ENCODE measurements at regions not wholly inside any gene's neighbourhood (a gene's known extent, or its start where the extent isn't known, plus 50 kb on each side); places are given as distances from the start of the nearest gene placed in this dataset.

DNA sequence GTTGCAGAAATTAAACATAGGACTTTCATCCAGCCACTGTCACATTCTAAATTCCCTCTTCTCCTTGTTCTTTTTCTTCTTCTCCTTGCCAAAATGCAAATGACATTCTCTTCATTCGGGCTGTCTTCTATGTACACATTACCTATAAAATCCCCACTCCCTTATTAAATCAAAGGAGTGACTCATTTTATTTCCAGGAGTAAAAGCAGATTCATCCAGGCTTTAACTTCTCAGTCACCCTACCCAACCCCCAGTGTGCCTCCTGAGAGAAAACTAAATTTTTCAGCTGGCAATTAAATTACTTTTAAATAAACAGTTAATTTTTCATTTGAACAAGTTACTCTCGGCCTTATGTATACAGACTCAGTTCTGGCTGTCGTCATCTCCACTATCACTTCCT, 223.9 kb upstream of the SHH start:
- no TSS peak for BruUV-seq (replicated peaks)
- no peak overlapping the region for H2AK5ac ChIP-seq (ENCODE audit: low read depth, low read length)
- H3K27ac ChIP-seq (ENCODE audit: insufficient read depth, low read length): no peak overlapping the region
- no peak overlapping the region for H2BK5ac ChIP-seq (ENCODE audit: low read depth, low read length, poor library complexity, severe bottlenecking)
- dilution Hi-C loops (cut with HindIII; ENCODE audit: low sequenced_read_pairs, unreplicated experiment): no loop called here
- H3K9ac ChIP-seq (ENCODE audit: low read depth, low read length): no peak overlapping the region
- H2AFZ ChIP-seq (replicated peaks; ENCODE audit: low read length, poor library complexity): no peak overlapping the region
- H3K4me1 ChIP-seq (ENCODE audit: control insufficient read depth, insufficient read depth, low read length): no peaks in the 10 kb centered on the region
- H3K9me3 ChIP-seq (ENCODE audit: control insufficient read depth, insufficient read depth, low read length): peaks cover 25% of the 10 kb centered on the region
- TF ChIP-seq FOS (IDR thresholded peaks at IDR 0.05; ENCODE audit: low read depth, low read length) (no peak), CEBPB (IDR thresholded peaks at IDR 0.05; ENCODE audit: low read depth, low read length) (no peak), RFX5 (IDR thresholded peaks at IDR 0.05; ENCODE audit: low read depth, low read length) (no peak), MAZ (IDR thresholded peaks at IDR 0.05; ENCODE audit: borderline replicate concordance, low read depth, low read length) (no peak), CHD1 (IDR thresholded peaks at IDR 0.05; ENCODE audit: low read depth, low read length) (no peak), SMC3 (IDR thresholded peaks at IDR 0.05; ENCODE audit: low read depth, low read length) (no peak), POLR2A (IDR thresholded peaks at IDR 0.05; ENCODE audit: low read depth, low read length) (no peak), NFE2L2 (IDR thresholded peaks at IDR 0.05; ENCODE audit: low read depth, low read length) (no peak), MAFK (IDR thresholded peaks at IDR 0.05; ENCODE audit: low read depth, low read length) (no peak), BHLHE40 (IDR thresholded peaks at IDR 0.05; ENCODE audit: low read depth, low read length) (no peak), RCOR1 (IDR thresholded peaks at IDR 0.05; ENCODE audit: insufficient replicate concordance, low read length) (no peak), MXI1 (IDR thresholded peaks at IDR 0.05; ENCODE audit: borderline replicate concordance, low read depth, low read length) (no peak), RAD21 (IDR thresholded peaks at IDR 0.05; ENCODE audit: low read length) (no peak)
- TF ChIP-seq, protein P1, sequence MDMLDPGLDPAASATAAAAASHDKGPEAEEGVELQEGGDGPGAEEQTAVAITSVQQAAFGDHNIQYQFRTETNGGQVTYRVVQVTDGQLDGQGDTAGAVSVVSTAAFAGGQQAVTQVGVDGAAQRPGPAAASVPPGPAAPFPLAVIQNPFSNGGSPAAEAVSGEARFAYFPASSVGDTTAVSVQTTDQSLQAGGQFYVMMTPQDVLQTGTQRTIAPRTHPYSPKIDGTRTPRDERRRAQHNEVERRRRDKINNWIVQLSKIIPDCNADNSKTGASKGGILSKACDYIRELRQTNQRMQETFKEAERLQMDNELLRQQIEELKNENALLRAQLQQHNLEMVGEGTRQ (IDR thresholded peaks at IDR 0.05; ENCODE audit: low read depth, low read length): no peak
- TF ChIP-seq, protein P2, sequence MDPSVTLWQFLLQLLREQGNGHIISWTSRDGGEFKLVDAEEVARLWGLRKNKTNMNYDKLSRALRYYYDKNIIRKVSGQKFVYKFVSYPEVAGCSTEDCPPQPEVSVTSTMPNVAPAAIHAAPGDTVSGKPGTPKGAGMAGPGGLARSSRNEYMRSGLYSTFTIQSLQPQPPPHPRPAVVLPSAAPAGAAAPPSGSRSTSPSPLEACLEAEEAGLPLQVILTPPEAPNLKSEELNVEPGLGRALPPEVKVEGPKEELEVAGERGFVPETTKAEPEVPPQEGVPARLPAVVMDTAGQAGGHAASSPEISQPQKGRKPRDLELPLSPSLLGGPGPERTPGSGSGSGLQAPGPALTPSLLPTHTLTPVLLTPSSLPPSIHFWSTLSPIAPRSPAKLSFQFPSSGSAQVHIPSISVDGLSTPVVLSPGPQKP (IDR thresholded peaks at IDR 0.05; ENCODE audit: borderline replicate concordance, low read depth, low read length): no peak
- TF ChIP-seq, protein P3, sequence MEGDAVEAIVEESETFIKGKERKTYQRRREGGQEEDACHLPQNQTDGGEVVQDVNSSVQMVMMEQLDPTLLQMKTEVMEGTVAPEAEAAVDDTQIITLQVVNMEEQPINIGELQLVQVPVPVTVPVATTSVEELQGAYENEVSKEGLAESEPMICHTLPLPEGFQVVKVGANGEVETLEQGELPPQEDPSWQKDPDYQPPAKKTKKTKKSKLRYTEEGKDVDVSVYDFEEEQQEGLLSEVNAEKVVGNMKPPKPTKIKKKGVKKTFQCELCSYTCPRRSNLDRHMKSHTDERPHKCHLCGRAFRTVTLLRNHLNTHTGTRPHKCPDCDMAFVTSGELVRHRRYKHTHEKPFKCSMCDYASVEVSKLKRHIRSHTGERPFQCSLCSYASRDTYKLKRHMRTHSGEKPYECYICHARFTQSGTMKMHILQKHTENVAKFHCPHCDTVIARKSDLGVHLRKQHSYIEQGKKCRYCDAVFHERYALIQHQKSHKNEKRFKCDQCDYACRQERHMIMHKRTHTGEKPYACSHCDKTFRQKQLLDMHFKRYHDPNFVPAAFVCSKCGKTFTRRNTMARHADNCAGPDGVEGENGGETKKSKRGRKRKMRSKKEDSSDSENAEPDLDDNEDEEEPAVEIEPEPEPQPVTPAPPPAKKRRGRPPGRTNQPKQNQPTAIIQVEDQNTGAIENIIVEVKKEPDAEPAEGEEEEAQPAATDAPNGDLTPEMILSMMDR (conservative IDR thresholded peaks at IDR 0.05; ENCODE audit: low read depth, low read length): no peak
- H3K4me2 ChIP-seq (ENCODE audit: low read depth, low read length): no peak overlapping the region
- H3K79me1 ChIP-seq (ENCODE audit: low read depth in 1 of 2, low read length in 2 of 2): no peaks in the 10 kb centered on the region
- ChIA-PET POLR2A (ENCODE audit: unreplicated experiment) (no interaction called here), CTCF (no interaction called here)
- no peaks in the 10 kb centered on the region for H3K27me3 ChIP-seq (ENCODE audit: control insufficient read depth, insufficient read depth, low read length)
- no peak overlapping the region for H3K14ac ChIP-seq (replicated peaks; ENCODE audit: low read depth, low read length)
- H3K36me3 ChIP-seq (ENCODE audit: control insufficient read depth, insufficient read depth, low read length): no peaks in the 10 kb centered on the region
- H4K5ac ChIP-seq (ENCODE audit: low read depth, low read length): no peak overlapping the region
- in situ Hi-C loops (cut with MboI; ENCODE audit: low sequenced_read_pairs): no loop called here
- no peak overlapping the region for H2BK20ac ChIP-seq (ENCODE audit: low read depth, low read length)
- no peak overlapping the region for H2AK9ac ChIP-seq (replicated peaks; ENCODE audit: low read depth, low read length, poor library complexity)
- WGBS, 2 experiments (ENCODE audit: extremely low coverage in 2 of 2, insufficient read length in 1 of 2): no CpG with 5 or more reads among the region's 3 CpGs
- no peaks in the 10 kb centered on the region for H3K9me1 ChIP-seq (ENCODE audit: insufficient read depth, low read length)
- H4K20me1 ChIP-seq (ENCODE audit: insufficient read depth, low read length): no peaks in the 10 kb centered on the region
- H3K56ac ChIP-seq (ENCODE audit: extremely low read depth, insufficient read depth, low read length): no peak overlapping the region
- no peak for DNase-seq
- H3K23ac ChIP-seq (ENCODE audit: low read depth, low read length): no peak overlapping the region
- no peak overlapping the region for H4K91ac ChIP-seq (ENCODE audit: insufficient read depth, low read depth, low read length)
- ATAC-seq (ENCODE audit: low read depth): no peak
- H2BK15ac ChIP-seq (ENCODE audit: low read depth, low read length): no peak overlapping the region
- no peak overlapping the region for H3K4me3 ChIP-seq (ENCODE audit: insufficient read depth, low read depth, low read length)
- intact Hi-C loops (cut with micrococcal nuclease): no loop called here
- no peak overlapping the region for H4K8ac ChIP-seq (ENCODE audit: low read depth in 2 of 2, low read length in 2 of 2)
- no peak overlapping the region for H3K18ac ChIP-seq (ENCODE audit: low read depth, low read length)
- H3K4ac ChIP-seq (ENCODE audit: low read depth, low read length): no peak overlapping the region
- no peak overlapping the region for H2BK120ac ChIP-seq (ENCODE audit: low read depth, low read length)
